ENCODE measurements at regions not wholly inside any gene's neighbourhood (a gene's known extent, or its start where the extent isn't known, plus 50 kb on each side); places are given as distances from the start of the nearest gene placed in this dataset.

DNA sequence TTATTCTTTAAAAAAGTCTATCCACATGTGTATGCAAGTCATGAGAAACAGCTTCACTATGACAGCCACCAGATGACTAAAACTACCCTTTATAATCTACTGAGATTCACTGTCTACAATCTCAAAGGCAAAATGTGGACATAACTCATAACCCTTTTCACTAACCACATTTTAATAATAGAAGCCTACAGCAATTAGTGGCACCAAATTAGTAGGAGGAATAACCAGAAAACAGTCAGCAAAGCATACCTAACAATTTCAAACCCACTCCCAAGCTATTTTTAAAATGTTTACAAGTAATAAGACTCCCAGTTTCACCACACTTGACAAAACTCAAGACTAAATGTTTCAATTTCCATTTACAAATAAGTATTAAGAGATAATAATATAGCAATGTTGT is 442.9 kb downstream of the PTPRC start:
- TF ChIP-seq, protein P1, sequence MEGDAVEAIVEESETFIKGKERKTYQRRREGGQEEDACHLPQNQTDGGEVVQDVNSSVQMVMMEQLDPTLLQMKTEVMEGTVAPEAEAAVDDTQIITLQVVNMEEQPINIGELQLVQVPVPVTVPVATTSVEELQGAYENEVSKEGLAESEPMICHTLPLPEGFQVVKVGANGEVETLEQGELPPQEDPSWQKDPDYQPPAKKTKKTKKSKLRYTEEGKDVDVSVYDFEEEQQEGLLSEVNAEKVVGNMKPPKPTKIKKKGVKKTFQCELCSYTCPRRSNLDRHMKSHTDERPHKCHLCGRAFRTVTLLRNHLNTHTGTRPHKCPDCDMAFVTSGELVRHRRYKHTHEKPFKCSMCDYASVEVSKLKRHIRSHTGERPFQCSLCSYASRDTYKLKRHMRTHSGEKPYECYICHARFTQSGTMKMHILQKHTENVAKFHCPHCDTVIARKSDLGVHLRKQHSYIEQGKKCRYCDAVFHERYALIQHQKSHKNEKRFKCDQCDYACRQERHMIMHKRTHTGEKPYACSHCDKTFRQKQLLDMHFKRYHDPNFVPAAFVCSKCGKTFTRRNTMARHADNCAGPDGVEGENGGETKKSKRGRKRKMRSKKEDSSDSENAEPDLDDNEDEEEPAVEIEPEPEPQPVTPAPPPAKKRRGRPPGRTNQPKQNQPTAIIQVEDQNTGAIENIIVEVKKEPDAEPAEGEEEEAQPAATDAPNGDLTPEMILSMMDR (conservative IDR thresholded peaks at IDR 0.05; ENCODE audit: low read depth, low read length): no peak
- H3K4me3 ChIP-seq (IDR thresholded peaks at IDR 0.05; ENCODE audit: insufficient read depth, low read depth, low read length): no peak overlapping the region

DNA sequence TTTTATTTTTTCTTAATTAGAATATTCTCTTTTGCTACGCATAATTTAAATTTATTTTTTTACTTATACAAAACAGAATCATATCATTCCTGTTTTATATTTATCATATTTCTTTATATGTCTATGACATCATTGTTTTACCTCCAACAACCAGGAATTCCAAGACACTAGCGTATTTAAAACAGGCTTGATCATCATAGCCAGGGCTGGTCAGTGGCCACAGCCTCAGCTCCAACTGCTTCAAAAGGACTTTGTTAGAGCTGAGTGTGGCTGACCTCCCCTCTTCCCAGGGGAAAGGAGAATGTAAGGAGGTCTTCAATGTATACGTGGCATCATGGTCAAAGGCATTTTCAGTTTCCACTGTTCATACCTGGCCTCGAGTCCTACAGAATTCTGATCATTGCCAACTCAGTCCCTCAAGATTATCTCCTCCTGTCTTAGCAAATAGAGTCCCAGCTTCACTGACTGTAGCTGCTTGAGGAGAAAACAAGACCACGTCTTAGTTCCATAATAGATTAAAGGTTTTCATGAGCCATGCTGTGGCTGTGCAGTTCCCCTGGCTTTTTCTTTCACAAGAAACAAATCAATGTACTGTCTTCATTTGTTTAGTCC is 444.0 kb downstream of the PTPRC start:
- no peaks in the 10 kb centered on the region for H3K27me3 ChIP-seq (ENCODE audit: insufficient read depth, low read depth)
- no peak overlapping the region for H3K4me3 ChIP-seq (IDR thresholded peaks at IDR 0.05; ENCODE audit: insufficient read depth, low read depth, low read length)
- no peaks in the 10 kb centered on the region for H4K20me1 ChIP-seq (ENCODE audit: insufficient read depth)
- peak overlapping the region; percentile 42; the same call in 1 of the 2 replicates for H3K9ac ChIP-seq
- peak overlapping the region; percentile 56 for H2AFZ ChIP-seq (ENCODE audit: low read depth)
- H3K36me3 ChIP-seq (ENCODE audit: insufficient read depth): no peaks in the 10 kb centered on the region
- H3K27ac ChIP-seq: peak overlapping the region; percentile 66
- no peaks in the 10 kb centered on the region for H3K79me2 ChIP-seq (ENCODE audit: insufficient read depth, low read depth)
- TF ChIP-seq, protein P1 (conservative IDR thresholded peaks at IDR 0.05; ENCODE audit: low read depth, low read length): no peak
- peaks cover 99% of the 10 kb centered on the region for H3K4me1 ChIP-seq (ENCODE audit: low read depth, poor library complexity, severe bottlenecking)
- H3K4me2 ChIP-seq: peak overlapping the region; percentile 75

More for the DNA sequence above, 442.9 kb downstream of the PTPRC start:
- peaks cover 88% of the 10 kb centered on the region for H3K4me1 ChIP-seq (ENCODE audit: low read depth, poor library complexity, severe bottlenecking)
- H3K9ac ChIP-seq: peak overlapping the region; percentile 25; the same call in 1 of the 2 replicates
- peak overlapping the region; percentile 75 for H3K4me2 ChIP-seq
- H3K79me2 ChIP-seq (ENCODE audit: insufficient read depth, low read depth): no peaks in the 10 kb centered on the region
- H3K36me3 ChIP-seq (ENCODE audit: insufficient read depth): no peaks in the 10 kb centered on the region
- H4K20me1 ChIP-seq (ENCODE audit: insufficient read depth): no peaks in the 10 kb centered on the region
- H3K27me3 ChIP-seq (ENCODE audit: insufficient read depth, low read depth): no peaks in the 10 kb centered on the region
- peak overlapping the region; percentile 66 for H3K27ac ChIP-seq
- H2AFZ ChIP-seq (ENCODE audit: low read depth): peak overlapping the region; percentile 17

DNA sequence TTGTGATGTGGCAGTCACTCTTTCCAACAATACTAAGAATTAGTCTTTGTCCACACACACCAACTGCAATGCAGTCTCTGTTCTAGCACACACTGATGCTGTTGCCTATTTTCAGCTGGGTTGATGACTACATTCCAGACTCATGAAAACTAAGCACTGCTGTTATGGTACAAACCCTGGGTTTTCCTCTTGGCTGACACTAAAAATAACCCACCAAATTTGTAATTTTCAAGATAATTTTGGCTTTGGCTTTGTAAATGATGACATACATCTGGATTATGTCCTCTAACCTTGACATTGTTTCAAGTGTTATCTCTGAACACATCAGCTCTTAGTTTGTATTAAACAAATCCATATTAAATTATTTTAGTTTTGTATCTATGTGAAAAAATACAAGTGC is 444.8 kb downstream of the PTPRC start:
- Histone ChIP-seq H3K4me1 (ENCODE audit: low read depth, poor library complexity, severe bottlenecking) (peaks cover 99% of the 10 kb centered on the region), H4K20me1 (ENCODE audit: insufficient read depth) (no peaks in the 10 kb centered on the region), H2AFZ (ENCODE audit: low read depth) (peak overlapping the region; percentile 56), H3K4me2 (peak overlapping the region; percentile 75), H3K9ac (peak overlapping the region; percentile 42; the same call in 1 of the 2 replicates), H3K36me3 (ENCODE audit: insufficient read depth) (no peaks in the 10 kb centered on the region), H3K79me2 (ENCODE audit: insufficient read depth, low read depth) (no peaks in the 10 kb centered on the region), H3K4me3 (IDR thresholded peaks at IDR 0.05; ENCODE audit: insufficient read depth, low read depth, low read length) (no peak overlapping the region), H3K27ac (peak overlapping the region; percentile 66), H3K27me3 (ENCODE audit: insufficient read depth, low read depth) (no peaks in the 10 kb centered on the region)
- TF ChIP-seq, protein P1 (conservative IDR thresholded peaks at IDR 0.05; ENCODE audit: low read depth, low read length): no peak

DNA sequence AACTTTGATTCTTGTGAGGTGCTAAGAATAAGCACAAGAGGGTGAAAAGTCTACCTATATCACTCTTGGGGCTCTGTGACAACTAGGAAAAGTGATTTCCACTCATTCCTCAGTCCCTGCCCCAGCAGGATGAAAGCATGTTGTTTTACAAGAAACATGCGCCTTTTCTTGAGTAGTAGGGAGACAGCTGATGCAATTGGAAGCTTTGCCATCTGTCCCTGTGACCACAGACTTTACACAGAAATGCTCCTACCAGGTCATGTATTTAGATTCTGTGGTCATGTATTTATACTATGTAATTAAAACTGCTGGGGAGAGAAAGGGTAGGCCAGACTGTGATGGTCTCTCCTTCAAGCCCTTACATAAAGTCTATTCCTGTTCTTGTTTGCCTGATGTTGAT is 445.5 kb downstream of the PTPRC start:
- H3K9ac ChIP-seq: peak overlapping the region; percentile 42; the same call in 1 of the 2 replicates
- peak overlapping the region; percentile 75 for H3K4me2 ChIP-seq
- H3K4me1 ChIP-seq (ENCODE audit: low read depth, poor library complexity, severe bottlenecking): peaks cover 99% of the 10 kb centered on the region

More for the DNA sequence above, 445.5 kb downstream of the PTPRC start:
- H2AFZ ChIP-seq (ENCODE audit: low read depth): peak overlapping the region; percentile 42
- H3K27ac ChIP-seq: peak overlapping the region; percentile 66
- no peaks in the 10 kb centered on the region for H3K79me2 ChIP-seq (ENCODE audit: insufficient read depth, low read depth)
- H3K27me3 ChIP-seq (ENCODE audit: insufficient read depth, low read depth): no peaks in the 10 kb centered on the region
- no peak overlapping the region for H3K4me3 ChIP-seq (IDR thresholded peaks at IDR 0.05; ENCODE audit: insufficient read depth, low read depth, low read length)
- TF ChIP-seq, protein P1 (conservative IDR thresholded peaks at IDR 0.05; ENCODE audit: low read depth, low read length): no peak
- no peaks in the 10 kb centered on the region for H4K20me1 ChIP-seq (ENCODE audit: insufficient read depth)
- no peaks in the 10 kb centered on the region for H3K36me3 ChIP-seq (ENCODE audit: insufficient read depth)
